Loucy (cell line): ENCODE measurements at regions not wholly inside any gene's neighbourhood (a gene's known extent, or its start where the extent isn't known, plus 50 kb on each side); places are given as distances from the start of the nearest gene placed in this dataset.

Experiments
- H2AFZ ChIP-seq: fragments of 200-600 bp; sonication (generic); 2 replicates; pipeline ENCODE4 v1.6.0; 2016; ENCODE audit warnings: antibody characterized with exemption, mild to moderate bottlenecking, low read length, moderate library complexity
- H3F3A ChIP-seq: fragments of 200-600 bp; 2 replicates; pipeline ENCODE4 v1.6.0; 2016; ENCODE audit warnings: antibody characterized with exemption, low read depth, mild to moderate bottlenecking
- H3K27me3 ChIP-seq: fragments of 200-600 bp; sonication (generic); 2 replicates; pipeline ENCODE4 v1.6.1; 2014; ENCODE audit warnings: low read length, mild to moderate bottlenecking; ENCODE audit not compliant: insufficient read depth, poor library complexity, severe bottlenecking
- H3K36me3 ChIP-seq: fragments of 200-600 bp; sonication (generic); 2 replicates; pipeline ENCODE4 v1.6.1; 2016; ENCODE audit warnings: low read length; ENCODE audit not compliant: insufficient read depth
- H3K4me1 ChIP-seq: fragments of 200-600 bp; sonication (generic); 2 replicates; pipeline ENCODE4 v1.5.1; 2014; ENCODE audit warnings: low read length, mild to moderate bottlenecking; ENCODE audit not compliant: insufficient read depth, poor library complexity, severe bottlenecking
- H3K4me2 ChIP-seq: fragments of 200-600 bp; sonication (generic); 2 replicates; pipeline ENCODE4 v1.6.0; 2014; ENCODE audit warnings: antibody characterized with exemption, low read length, low read depth, mild to moderate bottlenecking; ENCODE audit not compliant: poor library complexity, severe bottlenecking
- H3K4me3 ChIP-seq: fragments of 200-600 bp; sonication (generic); 2 replicates; pipeline ENCODE4 v1.5.1; 2014; ENCODE audit warnings: low read length, mild to moderate bottlenecking, mixed read lengths; ENCODE audit not compliant: poor library complexity, severe bottlenecking
- H3K79me2 ChIP-seq: fragments of 200-600 bp; sonication (generic); 2 replicates; pipeline ENCODE4 v1.6.1; 2014; ENCODE audit warnings: low read length; ENCODE audit not compliant: insufficient read depth
- H3K9ac ChIP-seq: fragments of 200-600 bp; sonication (generic); 2 replicates; pipeline ENCODE4 v1.6.0; 2014; ENCODE audit warnings: mild to moderate bottlenecking, low read depth, low read length, moderate library complexity; ENCODE audit not compliant: poor library complexity, severe bottlenecking
- H3K9me2 ChIP-seq: fragments of 200-600 bp; sonication (generic); replicated peaks from 2 replicates; pipeline ENCODE4 v1.6.1; 2016; ENCODE audit warnings: low read depth, low read length, mixed read lengths
- H3K9me3 ChIP-seq: fragments of 200-600 bp; sonication (generic); 2 replicates; pipeline ENCODE4 v1.6.1; 2014; ENCODE audit warnings: mild to moderate bottlenecking, antibody characterized with exemption, low read length, low read depth; ENCODE audit not compliant: insufficient read depth
- H4K20me1 ChIP-seq: fragments of 200-600 bp; sonication (generic); 2 replicates; pipeline ENCODE4 v1.6.0; 2014; ENCODE audit warnings: antibody characterized with exemption, low read length, mild to moderate bottlenecking; ENCODE audit not compliant: insufficient read depth, poor library complexity, severe bottlenecking
- CTCF ChIP-seq: fragments of 200-600 bp; sonication (generic); conservative IDR thresholded peaks from 2 replicates; pipeline ENCODE4 v1.5.1; 2014; ENCODE audit warnings: mild to moderate bottlenecking, antibody characterized with exemption, low read length
- EZH2phosphoT487 ChIP-seq: fragments of 200-600 bp; IDR thresholded peaks from 2 replicates; pipeline ENCODE4 v1.6.1; 2018; ENCODE audit warnings: antibody characterized with exemption, mild to moderate bottlenecking, moderate library complexity, borderline replicate concordance

DNA sequence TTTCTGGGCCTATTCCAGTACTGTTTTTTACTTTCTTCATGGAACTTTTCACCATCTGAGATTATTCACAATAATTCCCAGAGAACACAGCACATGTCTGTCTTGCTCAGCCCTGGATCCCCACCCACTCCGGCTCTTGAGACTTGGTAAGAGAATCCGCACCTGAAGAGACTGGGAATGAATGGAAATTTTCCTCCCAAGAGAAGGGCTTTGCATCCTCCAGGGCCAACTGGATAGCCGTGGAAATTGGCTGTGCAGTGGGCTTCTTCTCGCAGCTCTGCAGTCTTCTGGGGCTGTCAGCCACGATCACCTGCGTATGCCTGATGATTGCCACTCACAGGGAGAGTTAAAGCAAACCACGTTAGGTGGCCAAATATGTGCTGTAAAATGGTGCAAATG is 159.1 kb downstream of the THBS2 start:
- no peaks in the 10 kb centered on the region for H3K36me3 ChIP-seq
- no peak overlapping the region for H3K4me2 ChIP-seq
- H3K27me3 ChIP-seq, result no peaks in the 10 kb centered on the region
- H4K20me1 ChIP-seq, result no peaks in the 10 kb centered on the region
- no peaks in the 10 kb centered on the region for H3K79me2 ChIP-seq
- TF ChIP-seq CTCF, result no peak
- no peak for TF ChIP-seq EZH2phosphoT487
- H3K4me1 ChIP-seq, result no peaks in the 10 kb centered on the region
- H3F3A ChIP-seq, result no peaks in the 10 kb centered on the region
- H3K9me3 ChIP-seq, result peaks cover 10% of the 10 kb centered on the region; the same call in 1 of the 2 replicates
- no peak overlapping the region for H3K9ac ChIP-seq
- H3K4me3 ChIP-seq, result no peak overlapping the region
- no peaks in the 10 kb centered on the region for H3K9me2 ChIP-seq
- H2AFZ ChIP-seq, result no peak overlapping the region

DNA sequence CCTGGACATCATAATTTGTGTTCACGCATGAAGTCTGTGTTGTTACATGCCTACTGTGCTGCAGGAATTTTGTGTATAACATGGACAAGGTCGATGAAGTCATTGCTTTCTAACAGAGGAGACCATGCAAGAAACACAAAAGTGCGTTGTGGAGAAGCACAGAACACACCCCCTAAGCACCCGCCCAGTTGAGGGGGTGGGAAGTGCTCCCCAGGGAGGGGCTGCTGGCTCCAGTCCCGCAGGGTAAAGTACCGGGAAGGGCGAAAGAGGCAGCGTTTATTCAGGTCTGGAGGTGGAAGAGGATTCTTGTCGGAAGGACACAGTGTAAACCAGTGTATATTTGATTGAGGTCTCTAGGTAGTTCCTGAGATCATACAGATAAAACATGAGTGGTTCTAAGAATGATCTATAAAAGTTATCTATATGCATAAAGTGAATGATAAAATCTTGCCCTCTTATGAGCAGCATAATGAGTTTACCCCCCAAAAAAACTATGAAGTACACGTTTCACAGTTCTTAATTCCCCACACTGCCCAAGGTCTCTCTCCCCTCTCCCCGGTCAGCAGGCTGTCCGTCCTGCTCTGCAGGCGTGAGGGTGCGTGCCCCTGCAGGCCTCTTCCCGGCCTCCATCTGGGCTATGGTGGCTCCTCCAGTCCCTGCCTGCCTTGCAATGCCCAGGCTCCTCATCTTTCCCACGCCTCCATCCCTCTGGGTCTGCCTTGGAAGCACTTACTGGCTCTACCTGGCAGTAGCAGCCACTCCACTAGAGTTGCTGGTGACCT is 159.7 kb downstream of the THBS2 start:
- no peaks in the 10 kb centered on the region for H3F3A ChIP-seq
- H2AFZ ChIP-seq, result no peak overlapping the region
- no peak overlapping the region for H3K4me3 ChIP-seq
- no peaks in the 10 kb centered on the region for H3K4me1 ChIP-seq
- no peak overlapping the region for H3K4me2 ChIP-seq
- no peak overlapping the region for H3K9ac ChIP-seq
- H3K9me3 ChIP-seq, result peaks cover 11% of the 10 kb centered on the region; the same call in 1 of the 2 replicates
- H3K79me2 ChIP-seq, result no peaks in the 10 kb centered on the region
- TF ChIP-seq CTCF, result no peak
- TF ChIP-seq EZH2phosphoT487, result no peak
- H4K20me1 ChIP-seq, result no peaks in the 10 kb centered on the region
- no peaks in the 10 kb centered on the region for H3K27me3 ChIP-seq
- H3K36me3 ChIP-seq, result no peaks in the 10 kb centered on the region
- H3K9me2 ChIP-seq, result no peaks in the 10 kb centered on the region

DNA sequence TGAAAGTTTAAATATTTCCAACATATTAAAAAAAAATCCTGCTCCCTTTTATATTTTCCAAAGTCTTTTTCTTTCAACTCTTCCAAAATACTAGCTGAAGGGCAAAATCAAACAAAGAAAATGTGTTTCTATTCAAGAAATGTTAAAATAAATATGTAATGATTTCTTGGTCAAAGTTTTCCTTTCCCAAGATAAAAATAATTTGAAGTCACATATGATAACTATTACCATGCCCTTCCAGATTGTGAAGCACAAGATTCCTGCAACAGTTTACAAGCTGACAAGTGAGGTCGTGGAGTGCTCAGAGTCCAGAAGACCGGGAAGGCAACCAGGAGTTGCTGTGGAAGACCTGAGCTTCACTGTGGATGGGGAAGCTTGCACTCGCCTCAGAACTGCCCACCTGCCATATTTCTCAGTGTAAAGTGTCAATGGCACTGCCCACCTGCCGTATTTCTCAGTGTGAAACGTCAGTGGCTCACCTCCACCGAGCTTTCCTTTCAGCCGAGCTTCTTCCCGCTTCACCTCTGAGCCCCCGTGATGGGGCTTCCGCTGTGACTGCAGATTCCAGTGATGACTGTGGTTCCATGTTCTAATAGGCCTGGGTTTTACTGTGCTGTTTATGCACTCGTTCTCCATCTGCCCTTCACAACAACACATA is 160.5 kb downstream of the THBS2 start:
- no peaks in the 10 kb centered on the region for H3K36me3 ChIP-seq

More for the DNA sequence above, 160.5 kb downstream of the THBS2 start:
- Histone ChIP-seq H2AFZ (no peak overlapping the region), H3K9me3 (peaks cover 15% of the 10 kb centered on the region; the same call in 1 of the 2 replicates), H3K9me2 (no peaks in the 10 kb centered on the region), H3K4me1 (no peaks in the 10 kb centered on the region), H3K4me3 (no peak overlapping the region), H3K79me2 (no peaks in the 10 kb centered on the region), H3K4me2 (no peak overlapping the region), H3K27me3 (no peaks in the 10 kb centered on the region), H3F3A (no peaks in the 10 kb centered on the region), H4K20me1 (no peaks in the 10 kb centered on the region), H3K9ac (no peak overlapping the region)
- TF ChIP-seq EZH2phosphoT487, result no peak
- TF ChIP-seq CTCF, result no peak
